HG02970 (cell line): ENCODE measurements at regions not wholly inside any gene's neighbourhood (a gene's known extent, or its start where the extent isn't known, plus 50 kb on each side); places are given as distances from the start of the nearest gene placed in this dataset.

Source experiments
- ATAC-seq: cut with Tn5 transposase; IDR thresholded peaks from one replicate; pipeline ENCODE4 v1.9.1; 2021; ENCODE audit warnings: mild to moderate bottlenecking, moderate library complexity, moderate number of reproducible peaks; ENCODE audit not compliant: unreplicated experiment, low FRiP score

- no peak for ATAC-seq
These were observed 1303.0 kb downstream of the LRFN5 start for GRCh38 chr14:42909659-42910058.

- ATAC-seq, result no peak
These were observed 1286.5 kb downstream of the LRFN5 start for GRCh38 chr14:42893183-42893582.

- no peak for ATAC-seq
These were observed 1277.4 kb downstream of the LRFN5 start for GRCh38 chr14:42884100-42884499.

GRCh38 chr14:42877716-42878115 is 1271.0 kb downstream of the LRFN5 start:
- ATAC-seq, result no peak

- no peak for ATAC-seq
These were observed 1266.1 kb downstream of the LRFN5 start for GRCh38 chr14:42872786-42873185.

GRCh38 chr14:42869681-42870080 is 1263.0 kb downstream of the LRFN5 start:
- ATAC-seq, result no peak

GRCh38 chr14:42862114-42862513 is 1255.4 kb downstream of the LRFN5 start:
- no peak for ATAC-seq

GRCh38 chr14:42860371-42860770 is 1253.7 kb downstream of the LRFN5 start:
- no peak for ATAC-seq

- ATAC-seq, result no peak
These were observed 1249.4 kb downstream of the LRFN5 start for GRCh38 chr14:42856106-42856505.

- ATAC-seq, result no peak
These were observed 1248.4 kb downstream of the LRFN5 start for GRCh38 chr14:42855085-42855484.

- no peak for ATAC-seq
These were observed 1247.4 kb downstream of the LRFN5 start for GRCh38 chr14:42854061-42854460.

- no peak for ATAC-seq
These were observed 1242.0 kb downstream of the LRFN5 start for GRCh38 chr14:42848652-42849051.

- ATAC-seq, result no peak
These were observed 1208.1 kb downstream of the LRFN5 start for GRCh38 chr14:42814817-42815216.

GRCh38 chr14:42806909-42807315 is 1200.2 kb downstream of the LRFN5 start:
- ATAC-seq, result no peak

GRCh38 chr14:42804141-42804540 is 1197.5 kb downstream of the LRFN5 start:
- no peak for ATAC-seq

- ATAC-seq, result no peak
These were observed 1195.7 kb downstream of the LRFN5 start for GRCh38 chr14:42802346-42802745.

GRCh38 chr14:42792166-42792565 is 1185.5 kb downstream of the LRFN5 start:
- ATAC-seq, result no peak

GRCh38 chr14:42782754-42783153 is 1176.1 kb downstream of the LRFN5 start:
- ATAC-seq, result no peak

GRCh38 chr14:42778984-42779383 is 1172.3 kb downstream of the LRFN5 start:
- no peak for ATAC-seq

- ATAC-seq, result no peak
These were observed 1144.1 kb downstream of the LRFN5 start for GRCh38 chr14:42750771-42751170.

GRCh38 chr14:42742084-42742483 is 1135.4 kb downstream of the LRFN5 start:
- ATAC-seq, result no peak

- ATAC-seq, result no peak
These were observed 1129.7 kb downstream of the LRFN5 start for GRCh38 chr14:42736408-42736807.

- no peak for ATAC-seq
These were observed 1127.4 kb downstream of the LRFN5 start for GRCh38 chr14:42734041-42734440.
